HG03565 (cell line): ENCODE measurements at regions not wholly inside any gene's neighbourhood (a gene's known extent, or its start where the extent isn't known, plus 50 kb on each side); places are given as distances from the start of the nearest gene placed in this dataset.

Source experiments
- ATAC-seq: cut with Tn5 transposase; IDR thresholded peaks from one replicate; pipeline ENCODE4 v1.9.1; 2021; ENCODE audit warnings: mild to moderate bottlenecking, moderate library complexity; ENCODE audit not compliant: unreplicated experiment

GRCh38 chr2:151087377-151087776 is 174.3 kb downstream of the RBM43 start:
- ATAC-seq: no peak

GRCh38 chr2:151085181-151085611 is 176.5 kb downstream of the RBM43 start:
- no peak for ATAC-seq

GRCh38 chr2:151083856-151084795 is 177.5 kb downstream of the RBM43 start:
- no peak for ATAC-seq

- no peak for ATAC-seq
These were observed 182.8 kb downstream of the RBM43 start for GRCh38 chr2:151078889-151079288.

- no peak for ATAC-seq
These were observed 189.8 kb downstream of the RBM43 start for GRCh38 chr2:151071906-151072305.

- ATAC-seq: no peak
These were observed 190.3 kb downstream of the RBM43 start for GRCh38 chr2:151071382-151071781.

- ATAC-seq: no peak
These were observed 191.4 kb downstream of the RBM43 start for GRCh38 chr2:151070253-151070652.

- ATAC-seq: no peak
These were observed 193.8 kb downstream of the RBM43 start for GRCh38 chr2:151067658-151068369.

- no peak for ATAC-seq
These were observed 198.4 kb downstream of the RBM43 start for GRCh38 chr2:151063271-151063670.

GRCh38 chr2:151060287-151060686 is 201.4 kb downstream of the RBM43 start:
- ATAC-seq: no peak

GRCh38 chr2:151056870-151057269 is 204.8 kb downstream of the RBM43 start:
- no peak for ATAC-seq

- ATAC-seq: no peak
These were observed 208.0 kb downstream of the RBM43 start for GRCh38 chr2:151053661-151053990.

- no peak for ATAC-seq
These were observed 208.6 kb downstream of the RBM43 start for GRCh38 chr2:151052850-151053660.

GRCh38 chr2:151051574-151052220 is 210.0 kb downstream of the RBM43 start:
- ATAC-seq: peak; percentile 90

GRCh38 chr2:151049746-151050145 is 211.9 kb downstream of the RBM43 start:
- no peak for ATAC-seq

GRCh38 chr2:151048331-151049054 is 213.2 kb downstream of the RBM43 start:
- no peak for ATAC-seq

GRCh38 chr2:151043484-151043883 is 218.2 kb downstream of the RBM43 start:
- no peak for ATAC-seq

- ATAC-seq: no peak
These were observed 218.7 kb downstream of the RBM43 start for GRCh38 chr2:151042964-151043363.

GRCh38 chr2:151040039-151040438 is 221.6 kb downstream of the RBM43 start:
- no peak for ATAC-seq

GRCh38 chr2:151038516-151038915 is 223.1 kb downstream of the RBM43 start:
- ATAC-seq: no peak
